Tibial nerve (tissue), 4 donors: ENCODE measurements at regions not wholly inside any gene's neighbourhood (a gene's known extent, or its start where the extent isn't known, plus 50 kb on each side); places are given as distances from the start of the nearest gene placed in this dataset.

ENCODE experiments used
- CTCF ChIP-seq, 5 experiments: fragments of 200-600 bp in 3 of 5; fragments of 450-650 bp in 2 of 5; sonication (generic) in 3 of 5; IDR thresholded peaks; one replicate each; pipeline ENCODE4 v1.5.1; 2016 to 2019; ENCODE audit warnings: antibody characterized with exemption in 5 of 5, mild to moderate bottlenecking in 3 of 5, moderate library complexity in 2 of 5
- EP300 ChIP-seq, 2 donors: sonication (generic); formaldehyde crosslinking; IDR thresholded peaks; one replicate each; pipeline ENCODE4 v1.6.1; 2017; ENCODE audit warnings: antibody characterized with exemption in 2 of 2, mild to moderate bottlenecking in 1 of 2
- POLR2A ChIP-seq, 2 donors: fragments of 450-650 bp; IDR thresholded peaks; one replicate each; pipeline ENCODE4 v1.6.1; 2017; ENCODE audit warnings: antibody characterized with exemption in 2 of 2, mild to moderate bottlenecking in 2 of 2, moderate library complexity in 2 of 2

GRCh38 chr7:10604128-10604527 is 369.5 kb upstream of the PHF14 start:
- TF ChIP-seq CTCF (IDR thresholded peaks at IDR 0.05), result no peak
- no peak for TF ChIP-seq EP300 (IDR thresholded peaks at IDR 0.05)
- TF ChIP-seq POLR2A (IDR thresholded peaks at IDR 0.05), result no peak
